ENCODE measurements at regions not wholly inside any gene's neighbourhood (a gene's known extent, or its start where the extent isn't known, plus 50 kb on each side); places are given as distances from the start of the nearest gene placed in this dataset.
A peak's percentile ranks its signal among the peaks of the same experiment; 100 is the strongest.

DNA sequence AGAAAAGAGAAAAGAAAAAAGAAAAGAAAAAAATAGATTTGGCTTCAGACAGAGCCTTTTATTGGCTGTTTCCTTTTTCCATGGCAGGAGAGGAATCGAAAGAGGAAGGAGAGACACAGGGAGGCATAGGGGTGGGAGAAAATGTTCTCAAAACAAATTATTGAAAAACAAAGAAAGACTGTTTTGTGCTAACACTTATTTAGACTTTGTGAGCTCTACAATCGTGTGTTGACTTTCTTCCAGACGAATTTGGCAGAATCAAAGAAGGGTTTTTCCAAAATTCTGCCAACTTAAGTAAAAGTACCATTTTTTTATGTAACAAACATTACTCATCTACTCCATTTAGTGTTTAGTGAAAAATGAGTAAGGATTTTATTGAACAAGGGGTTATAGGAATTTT lies 982.2 kb downstream of the REEP3 start:
- TF ChIP-seq, protein P1, sequence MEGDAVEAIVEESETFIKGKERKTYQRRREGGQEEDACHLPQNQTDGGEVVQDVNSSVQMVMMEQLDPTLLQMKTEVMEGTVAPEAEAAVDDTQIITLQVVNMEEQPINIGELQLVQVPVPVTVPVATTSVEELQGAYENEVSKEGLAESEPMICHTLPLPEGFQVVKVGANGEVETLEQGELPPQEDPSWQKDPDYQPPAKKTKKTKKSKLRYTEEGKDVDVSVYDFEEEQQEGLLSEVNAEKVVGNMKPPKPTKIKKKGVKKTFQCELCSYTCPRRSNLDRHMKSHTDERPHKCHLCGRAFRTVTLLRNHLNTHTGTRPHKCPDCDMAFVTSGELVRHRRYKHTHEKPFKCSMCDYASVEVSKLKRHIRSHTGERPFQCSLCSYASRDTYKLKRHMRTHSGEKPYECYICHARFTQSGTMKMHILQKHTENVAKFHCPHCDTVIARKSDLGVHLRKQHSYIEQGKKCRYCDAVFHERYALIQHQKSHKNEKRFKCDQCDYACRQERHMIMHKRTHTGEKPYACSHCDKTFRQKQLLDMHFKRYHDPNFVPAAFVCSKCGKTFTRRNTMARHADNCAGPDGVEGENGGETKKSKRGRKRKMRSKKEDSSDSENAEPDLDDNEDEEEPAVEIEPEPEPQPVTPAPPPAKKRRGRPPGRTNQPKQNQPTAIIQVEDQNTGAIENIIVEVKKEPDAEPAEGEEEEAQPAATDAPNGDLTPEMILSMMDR (IDR thresholded peaks at IDR 0.05; ENCODE audit: unreplicated experiment): no peak
- CTCF ChIA-PET: no interaction called here
- DNase-seq: no peak
- H3K27ac Mint-ChIP-seq (ENCODE audit: unreplicated experiment): no peak overlapping the region
- intact Hi-C loops (cut with micrococcal nuclease; ENCODE audit: unreplicated experiment): no loop called here
- H3K4me1 Mint-ChIP-seq (ENCODE audit: low read depth, unreplicated experiment): peaks cover 31% of the 10 kb centered on the region
- no peaks in the 10 kb centered on the region for H3K27me3 Mint-ChIP-seq (ENCODE audit: unreplicated experiment)
- peaks cover 5% of the 10 kb centered on the region for H3K36me3 Mint-ChIP-seq (ENCODE audit: insufficient read depth, unreplicated experiment)
- H3K9me3 Mint-ChIP-seq (ENCODE audit: low read depth, unreplicated experiment): peaks cover 5% of the 10 kb centered on the region
- no peak overlapping the region for H3K4me3 Mint-ChIP-seq (ENCODE audit: low read depth, unreplicated experiment)
- BruUV-seq (replicated peaks): no TSS peak

DNA sequence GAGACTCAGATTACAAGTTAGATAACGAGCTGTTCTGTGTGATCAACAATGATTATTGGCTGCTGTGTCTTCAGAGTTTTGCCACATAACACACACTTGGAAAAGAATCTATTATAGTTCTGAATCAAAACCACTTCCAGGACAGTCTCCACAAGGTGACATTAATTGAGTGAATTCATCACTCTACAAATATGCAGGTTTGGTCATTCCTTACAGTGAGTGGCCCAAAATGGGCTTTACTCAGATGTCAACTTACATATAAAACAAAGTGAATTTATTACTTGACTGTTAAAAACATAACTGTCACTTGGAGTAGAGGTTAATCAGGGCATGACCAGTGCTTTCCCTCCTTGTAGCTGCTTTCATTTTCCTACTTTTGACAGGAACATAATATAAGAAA lies 984.3 kb downstream of the REEP3 start:
- intact Hi-C loops (cut with micrococcal nuclease; ENCODE audit: unreplicated experiment): loop anchor here (1.0 to 5.0 kb wide), 3 partner anchors 37 to 227 kb away; no protein-coding TSS in a partner anchor
- Mint-ChIP-seq H3K27me3 (ENCODE audit: unreplicated experiment) (no peaks in the 10 kb centered on the region), H3K9me3 (ENCODE audit: low read depth, unreplicated experiment) (peaks cover 3% of the 10 kb centered on the region), H3K36me3 (ENCODE audit: insufficient read depth, unreplicated experiment) (peaks cover 5% of the 10 kb centered on the region), H3K4me1 (ENCODE audit: low read depth, unreplicated experiment) (peaks cover 33% of the 10 kb centered on the region), H3K27ac (ENCODE audit: unreplicated experiment) (peak overlapping the region; percentile 84), H3K4me3 (ENCODE audit: low read depth, unreplicated experiment) (no peak overlapping the region)
- DNase-seq: no peak
- TF ChIP-seq, protein P1 (IDR thresholded peaks at IDR 0.05; ENCODE audit: unreplicated experiment): no peak
- CTCF ChIA-PET: no interaction called here
- BruUV-seq (replicated peaks): no TSS peak

DNA sequence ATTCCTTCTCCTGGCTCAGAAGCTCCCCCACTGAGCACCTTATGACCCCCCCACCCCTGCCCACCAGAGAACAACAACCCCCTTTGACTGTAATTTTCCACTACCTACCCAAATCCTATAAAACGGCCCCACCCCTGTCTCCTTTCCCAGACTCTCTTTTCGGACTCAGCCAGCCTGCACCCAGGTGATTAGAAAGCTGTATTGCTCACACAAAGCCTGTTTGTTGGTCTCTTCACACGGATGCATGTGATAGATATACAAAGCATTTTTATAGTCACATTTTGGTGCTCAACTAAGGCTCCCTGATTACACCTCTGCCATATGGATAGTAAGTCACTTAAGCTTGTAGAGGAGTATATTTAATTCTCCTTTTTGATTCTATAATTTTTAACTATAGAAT lies 985.8 kb downstream of the REEP3 start:
- peaks cover 33% of the 10 kb centered on the region for H3K4me1 Mint-ChIP-seq (ENCODE audit: low read depth, unreplicated experiment)
- intact Hi-C loops (cut with micrococcal nuclease; ENCODE audit: unreplicated experiment): loop anchor here (5.0 kb wide), 2 partner anchors 75 to 225 kb away; no protein-coding TSS in a partner anchor
- CTCF ChIA-PET: interaction anchor here (0.6 to 0.7 kb wide), 2 partner anchors 13 to 662 kb away, joined by 3 to 4 read pairs; no protein-coding TSS in a partner anchor

DNA sequence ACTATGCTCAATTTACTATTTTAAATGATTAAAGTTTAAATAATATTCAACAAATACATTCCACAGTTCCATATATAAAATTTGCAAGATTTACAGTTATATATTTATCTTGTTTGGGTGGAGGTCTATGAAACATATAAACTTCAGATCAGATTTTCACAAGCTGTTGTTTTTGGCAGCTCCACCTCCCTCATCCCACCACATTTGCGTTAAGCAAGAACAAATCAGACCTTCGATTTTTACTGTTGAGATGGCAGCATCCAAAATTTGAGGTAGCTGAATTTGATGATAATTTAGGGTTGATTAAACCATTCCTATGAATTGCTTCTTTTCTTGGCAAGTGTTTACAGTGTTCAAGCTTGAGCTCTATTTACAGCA lies 986.4 kb downstream of the REEP3 start:
- no TSS peak for BruUV-seq (replicated peaks)
- intact Hi-C loops (cut with micrococcal nuclease; ENCODE audit: unreplicated experiment): loop anchor here (5.0 kb wide), 2 partner anchors 75 to 225 kb away; no protein-coding TSS in a partner anchor
- H3K9me3 Mint-ChIP-seq (ENCODE audit: low read depth, unreplicated experiment): no peaks in the 10 kb centered on the region

More for the DNA sequence above, 985.8 kb downstream of the REEP3 start:
- peaks cover 5% of the 10 kb centered on the region for H3K36me3 Mint-ChIP-seq (ENCODE audit: insufficient read depth, unreplicated experiment)
- peak overlapping the region; percentile 84 for H3K27ac Mint-ChIP-seq (ENCODE audit: unreplicated experiment)
- peak; percentile 41 for DNase-seq
- TF ChIP-seq, protein P1 (IDR thresholded peaks at IDR 0.05; ENCODE audit: unreplicated experiment): no peak
- H3K9me3 Mint-ChIP-seq (ENCODE audit: low read depth, unreplicated experiment): no peaks in the 10 kb centered on the region
- peak overlapping the region; percentile 31 for H3K4me3 Mint-ChIP-seq (ENCODE audit: low read depth, unreplicated experiment)
- H3K27me3 Mint-ChIP-seq (ENCODE audit: unreplicated experiment): no peaks in the 10 kb centered on the region
- no TSS peak for BruUV-seq (replicated peaks)

More for the DNA sequence above, 986.4 kb downstream of the REEP3 start:
- Mint-ChIP-seq H3K4me1 (ENCODE audit: low read depth, unreplicated experiment) (peaks cover 40% of the 10 kb centered on the region), H3K4me3 (ENCODE audit: low read depth, unreplicated experiment) (no peak overlapping the region), H3K36me3 (ENCODE audit: insufficient read depth, unreplicated experiment) (peaks cover 5% of the 10 kb centered on the region), H3K27me3 (ENCODE audit: unreplicated experiment) (no peaks in the 10 kb centered on the region), H3K27ac (ENCODE audit: unreplicated experiment) (peak overlapping the region; percentile 67)
- CTCF ChIA-PET: interaction anchor here (0.7 kb wide), 1 partner anchor 13 kb away, joined by 4 read pairs; no protein-coding TSS in a partner anchor
- TF ChIP-seq, protein P1 (IDR thresholded peaks at IDR 0.05; ENCODE audit: unreplicated experiment): no peak
- no peak for DNase-seq
